Osteocyte (in vitro differentiated cells): ENCODE measurements at regions not wholly inside any gene's neighbourhood (a gene's known extent, or its start where the extent isn't known, plus 50 kb on each side); places are given as distances from the start of the nearest gene placed in this dataset.

Experiments
- DNase-seq: peaks from one replicate; pipeline ENCODE4 v3.0.0; 2021; ENCODE audit warnings: mixed read lengths; ENCODE audit not compliant: unreplicated experiment; ENCODE audit errors: extremely low spot score
- H3K27ac Mint-ChIP-seq: one replicate; pipeline ENCODE4 v1.8.0; 2021; ENCODE audit warnings: mild to moderate bottlenecking, mixed read lengths; ENCODE audit not compliant: unreplicated experiment
- H3K27me3 Mint-ChIP-seq: one replicate; pipeline ENCODE4 v1.8.0; 2021; ENCODE audit warnings: mixed read lengths; ENCODE audit not compliant: unreplicated experiment
- H3K36me3 Mint-ChIP-seq: one replicate; pipeline ENCODE4 v1.8.0; 2021; ENCODE audit warnings: mixed read lengths; ENCODE audit not compliant: unreplicated experiment
- H3K4me1 Mint-ChIP-seq: one replicate; pipeline ENCODE4 v1.8.0; 2021; ENCODE audit warnings: mixed read lengths; ENCODE audit not compliant: unreplicated experiment
- H3K4me3 Mint-ChIP-seq: one replicate; pipeline ENCODE4 v1.8.0; 2021; ENCODE audit warnings: mild to moderate bottlenecking, moderate library complexity, mixed read lengths; ENCODE audit not compliant: unreplicated experiment
- H3K9me3 Mint-ChIP-seq: one replicate; pipeline ENCODE4 v1.8.0; 2021; ENCODE audit warnings: mixed read lengths; ENCODE audit not compliant: unreplicated experiment
- CTCF ChIP-seq: fragments of 200-600 bp; sonication (generic); IDR thresholded peaks from 2 replicates; pipeline ENCODE4 v1.5.0; 2021; ENCODE audit warnings: antibody characterized with exemption, mild to moderate bottlenecking, moderate library complexity

- H3K4me1 Mint-ChIP-seq: peaks cover 7% of the 10 kb centered on the region
- peaks cover 3% of the 10 kb centered on the region for H3K36me3 Mint-ChIP-seq
- no peak for DNase-seq
- H3K27ac Mint-ChIP-seq: no peak overlapping the region
- no peak for TF ChIP-seq CTCF
- H3K4me3 Mint-ChIP-seq: no peak overlapping the region
- H3K9me3 Mint-ChIP-seq: peaks cover 24% of the 10 kb centered on the region
- no peaks in the 10 kb centered on the region for H3K27me3 Mint-ChIP-seq
Measured at GRCh38 chr12:91561301-91561957, 378.8 kb upstream of the DCN start.

GRCh38 chr12:91556909-91557308 is 374.3 kb upstream of the DCN start:
- H3K36me3 Mint-ChIP-seq: peaks cover 3% of the 10 kb centered on the region
- no peak overlapping the region for H3K4me3 Mint-ChIP-seq
- H3K27me3 Mint-ChIP-seq: peaks cover 2% of the 10 kb centered on the region
- H3K27ac Mint-ChIP-seq: no peak overlapping the region
- H3K4me1 Mint-ChIP-seq: peaks cover 2% of the 10 kb centered on the region
- DNase-seq: no peak
- TF ChIP-seq CTCF: no peak
- H3K9me3 Mint-ChIP-seq: peaks cover 24% of the 10 kb centered on the region

- peaks cover 24% of the 10 kb centered on the region for H3K9me3 Mint-ChIP-seq
- no peak overlapping the region for H3K4me3 Mint-ChIP-seq
- peaks cover 2% of the 10 kb centered on the region for H3K27me3 Mint-ChIP-seq
- no peak for DNase-seq
- no peaks in the 10 kb centered on the region for H3K4me1 Mint-ChIP-seq
- no peak overlapping the region for H3K27ac Mint-ChIP-seq
- TF ChIP-seq CTCF: no peak
- H3K36me3 Mint-ChIP-seq: peaks cover 3% of the 10 kb centered on the region
Measured at GRCh38 chr12:91555436-91556415, 373.1 kb upstream of the DCN start.

GRCh38 chr12:91551927-91552326 is 369.3 kb upstream of the DCN start:
- peaks cover 16% of the 10 kb centered on the region for H3K9me3 Mint-ChIP-seq
- no peak for DNase-seq

More at GRCh38 chr12:91551927-91552326, 369.3 kb upstream of the DCN start:
- no peaks in the 10 kb centered on the region for H3K4me1 Mint-ChIP-seq
- H3K27ac Mint-ChIP-seq: no peak overlapping the region
- H3K36me3 Mint-ChIP-seq: no peaks in the 10 kb centered on the region
- H3K27me3 Mint-ChIP-seq: peaks cover 2% of the 10 kb centered on the region
- no peak for TF ChIP-seq CTCF
- no peak overlapping the region for H3K4me3 Mint-ChIP-seq
